ENCODE measurements at regions not wholly inside any gene's neighbourhood (a gene's known extent, or its start where the extent isn't known, plus 50 kb on each side); places are given as distances from the start of the nearest gene placed in this dataset.

DNA sequence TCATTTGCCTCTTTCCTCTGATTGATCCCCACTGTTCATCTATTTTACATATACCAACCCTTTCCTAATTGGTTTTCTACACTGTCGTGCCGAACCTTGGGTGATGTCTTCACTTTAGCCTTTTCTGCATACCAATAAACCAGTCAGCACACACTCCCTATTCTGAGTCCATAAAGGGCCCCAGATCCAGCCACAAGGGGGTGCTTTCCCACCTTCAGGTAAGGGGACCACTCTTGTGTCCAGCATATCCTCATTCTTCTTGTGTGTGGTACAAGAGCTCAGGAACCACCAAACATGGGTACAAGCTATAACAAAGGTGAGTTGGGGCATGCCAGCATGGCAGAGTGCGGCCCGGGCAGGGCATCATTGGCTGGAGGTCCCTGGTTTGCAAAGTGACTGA lies 859.8 kb downstream of the FSCB start:
- Histone ChIP-seq H2BK12ac (ENCODE audit: low read length) (no peak overlapping the region), H4K91ac (ENCODE audit: low read depth, low read length) (no peak overlapping the region), H3K4me3 (ENCODE audit: low read depth, low read length) (no peak overlapping the region), H3K14ac (ENCODE audit: low read length) (no peak overlapping the region), H3K36me3 (ENCODE audit: control insufficient read depth in 1 of 2, insufficient read depth in 2 of 2, low read length in 2 of 2) (no peaks in the 10 kb centered on the region), H3K4me2 (ENCODE audit: low read length) (no peak overlapping the region), H3K23ac (ENCODE audit: low read length) (no peak overlapping the region), H2BK5ac (ENCODE audit: low read depth, low read length, poor library complexity) (no peak overlapping the region), H3K4ac (ENCODE audit: low read depth, low read length) (no peak overlapping the region), H3K79me2 (ENCODE audit: control insufficient read depth, insufficient read depth, low read length, poor library complexity) (no peaks in the 10 kb centered on the region), H4K12ac (ENCODE audit: low read depth, low read length) (no peak overlapping the region), H4K8ac (ENCODE audit: low read depth, low read length) (no peak overlapping the region), H3K4me1 (ENCODE audit: control insufficient read depth in 1 of 2, insufficient read depth in 2 of 2, low read length in 2 of 2) (no peaks in the 10 kb centered on the region), H2AK5ac (ENCODE audit: low read length) (no peak overlapping the region), H3K27me3 (ENCODE audit: insufficient read depth, low read length) (no peaks in the 10 kb centered on the region), H3K27ac (ENCODE audit: low read depth, low read length) (no peak overlapping the region), H3K9me3 (ENCODE audit: insufficient read depth, low read depth, low read length) (no peaks in the 10 kb centered on the region), H3K79me1 (ENCODE audit: low read length) (no peaks in the 10 kb centered on the region), H3K9ac (ENCODE audit: low read length) (no peak overlapping the region), H2BK120ac (ENCODE audit: insufficient read depth, low read length, poor library complexity) (no peak overlapping the region), H3K18ac (ENCODE audit: low read length) (no peak overlapping the region), H2AFZ (ENCODE audit: insufficient read depth, low read length, poor library complexity) (no peak overlapping the region)
- no CpG with 5 or more reads among the region's 4 CpGs for WGBS (ENCODE audit: extremely low coverage, insufficient coverage, insufficient read length)
- DNase-seq, result no peak

DNA sequence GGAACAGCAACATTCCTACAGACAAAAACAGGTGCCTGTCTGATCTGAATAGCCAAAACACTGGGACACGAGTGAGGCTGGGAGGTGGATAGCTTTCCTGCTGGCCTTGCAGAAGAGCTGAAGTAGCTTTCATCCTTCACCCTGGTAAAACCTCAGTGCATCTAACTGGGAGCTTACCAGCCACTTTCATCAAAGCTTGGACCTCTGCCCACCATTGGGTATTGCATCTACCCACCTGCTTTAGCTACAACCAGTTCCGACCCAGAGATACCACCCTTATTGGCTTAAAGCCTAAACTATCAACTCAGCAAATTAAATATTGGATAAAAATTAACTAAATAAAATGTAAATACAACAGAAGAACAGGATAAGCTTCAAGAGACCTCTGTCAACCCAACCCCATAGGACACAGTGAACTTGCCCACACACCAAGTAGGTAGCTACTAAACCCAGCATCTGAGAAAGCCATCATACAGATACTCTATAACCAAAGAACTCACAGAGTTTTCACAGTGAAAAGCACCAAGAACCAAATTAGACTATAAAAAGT lies 866.3 kb downstream of the FSCB start:
- no peaks in the 10 kb centered on the region for H3K36me3 ChIP-seq (ENCODE audit: control insufficient read depth in 1 of 2, insufficient read depth in 2 of 2, low read length in 2 of 2)
- no peak for DNase-seq
- no peak overlapping the region for H4K91ac ChIP-seq (ENCODE audit: low read depth, low read length)
- no peak overlapping the region for H4K12ac ChIP-seq (ENCODE audit: low read depth, low read length)
- no peak overlapping the region for H3K4me2 ChIP-seq (ENCODE audit: low read length)
- H2BK120ac ChIP-seq (ENCODE audit: insufficient read depth, low read length, poor library complexity), result no peak overlapping the region
- no peak overlapping the region for H2AK5ac ChIP-seq (ENCODE audit: low read length)
- H3K4me3 ChIP-seq (ENCODE audit: low read depth, low read length), result no peak overlapping the region
- H3K18ac ChIP-seq (ENCODE audit: low read length), result no peak overlapping the region
- no peaks in the 10 kb centered on the region for H3K9me3 ChIP-seq (ENCODE audit: insufficient read depth, low read depth, low read length)
- no peak overlapping the region for H2BK12ac ChIP-seq (ENCODE audit: low read length)
- no peak overlapping the region for H3K4ac ChIP-seq (ENCODE audit: low read depth, low read length)
- no peak overlapping the region for H3K14ac ChIP-seq (ENCODE audit: low read length)
- no peak overlapping the region for H4K8ac ChIP-seq (ENCODE audit: low read depth, low read length)
- WGBS (ENCODE audit: extremely low coverage, insufficient coverage, insufficient read length), result no CpG with 5 or more reads among the region's 2 CpGs
- H3K27ac ChIP-seq (ENCODE audit: low read depth, low read length), result no peak overlapping the region
- no peak overlapping the region for H3K9ac ChIP-seq (ENCODE audit: low read length)
- H3K23ac ChIP-seq (ENCODE audit: low read length), result no peak overlapping the region
- no peak overlapping the region for H2AFZ ChIP-seq (ENCODE audit: insufficient read depth, low read length, poor library complexity)
- H3K79me2 ChIP-seq (ENCODE audit: control insufficient read depth, insufficient read depth, low read length, poor library complexity), result no peaks in the 10 kb centered on the region
- H3K4me1 ChIP-seq (ENCODE audit: control insufficient read depth in 1 of 2, insufficient read depth in 2 of 2, low read length in 2 of 2), result no peaks in the 10 kb centered on the region
- no peaks in the 10 kb centered on the region for H3K79me1 ChIP-seq (ENCODE audit: low read length)
- no peak overlapping the region for H2BK5ac ChIP-seq (ENCODE audit: low read depth, low read length, poor library complexity)
- H3K27me3 ChIP-seq (ENCODE audit: insufficient read depth, low read length), result no peaks in the 10 kb centered on the region

DNA sequence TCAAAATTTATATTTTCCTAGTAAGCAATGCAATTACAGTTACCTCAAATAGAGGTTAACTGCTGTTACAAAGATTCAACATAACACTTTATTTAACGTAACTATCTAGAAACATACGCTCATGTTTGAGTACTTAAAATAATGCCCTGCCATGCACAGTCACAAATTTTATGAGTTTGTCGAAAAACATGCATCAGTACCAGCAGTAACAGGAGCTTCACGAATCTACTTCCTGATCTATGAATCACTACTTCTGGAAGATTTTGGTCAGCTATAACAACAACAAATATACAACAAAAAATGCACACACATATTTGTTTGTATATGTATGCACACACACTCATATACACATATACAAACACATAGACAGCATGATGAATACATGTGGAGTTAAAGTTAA lies 881.8 kb downstream of the FSCB start:
- Histone ChIP-seq H4K12ac (ENCODE audit: low read depth, low read length) (no peak overlapping the region), H2AFZ (ENCODE audit: insufficient read depth, low read length, poor library complexity) (no peak overlapping the region), H3K18ac (ENCODE audit: low read length) (no peak overlapping the region), H4K8ac (ENCODE audit: low read depth, low read length) (no peak overlapping the region), H3K14ac (ENCODE audit: low read length) (no peak overlapping the region), H3K23ac (ENCODE audit: low read length) (no peak overlapping the region), H3K9ac (ENCODE audit: low read length) (no peak overlapping the region), H3K4me3 (ENCODE audit: low read depth, low read length) (no peak overlapping the region), H3K4me2 (ENCODE audit: low read length) (no peak overlapping the region), H2AK5ac (ENCODE audit: low read length) (no peak overlapping the region), H3K4ac (ENCODE audit: low read depth, low read length) (no peak overlapping the region), H3K4me1 (ENCODE audit: control insufficient read depth in 1 of 2, insufficient read depth in 2 of 2, low read length in 2 of 2) (no peaks in the 10 kb centered on the region), H2BK12ac (ENCODE audit: low read length) (no peak overlapping the region), H3K27me3 (ENCODE audit: insufficient read depth, low read length) (no peaks in the 10 kb centered on the region), H3K36me3 (ENCODE audit: control insufficient read depth in 1 of 2, insufficient read depth in 2 of 2, low read length in 2 of 2) (no peaks in the 10 kb centered on the region), H2BK120ac (ENCODE audit: insufficient read depth, low read length, poor library complexity) (no peak overlapping the region), H3K79me2 (ENCODE audit: control insufficient read depth, insufficient read depth, low read length, poor library complexity) (no peaks in the 10 kb centered on the region), H3K79me1 (ENCODE audit: low read length) (no peaks in the 10 kb centered on the region), H4K91ac (ENCODE audit: low read depth, low read length) (no peak overlapping the region), H2BK5ac (ENCODE audit: low read depth, low read length, poor library complexity) (no peak overlapping the region), H3K27ac (ENCODE audit: low read depth, low read length) (no peak overlapping the region), H3K9me3 (ENCODE audit: insufficient read depth, low read depth, low read length) (no peaks in the 10 kb centered on the region)
- no CpG with 5 or more reads among the region's 4 CpGs for WGBS (ENCODE audit: extremely low coverage, insufficient coverage, insufficient read length)
- peak in 1 of 2 donors; percentile 6 for DNase-seq

DNA sequence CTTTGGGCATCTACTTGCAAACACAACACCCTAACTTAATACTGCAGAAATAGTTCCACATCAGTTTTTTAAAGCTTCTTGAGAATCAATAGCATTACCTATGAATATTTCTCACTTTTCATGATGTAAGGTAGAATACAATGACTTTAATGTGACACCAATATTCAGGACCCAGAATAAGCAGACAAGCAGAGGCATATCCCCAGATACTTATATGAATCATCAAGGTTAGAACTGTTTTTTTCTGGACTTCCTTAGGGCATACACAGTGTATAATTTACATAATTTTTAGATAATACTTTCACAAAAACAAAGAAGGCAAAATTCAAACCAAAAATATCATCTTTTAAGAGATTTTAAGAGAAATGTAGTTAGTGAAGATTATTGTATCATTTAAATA lies 885.8 kb downstream of the FSCB start:
- H3K79me1 ChIP-seq (ENCODE audit: low read length), result no peaks in the 10 kb centered on the region
- H3K27me3 ChIP-seq (ENCODE audit: insufficient read depth, low read length), result no peaks in the 10 kb centered on the region
- no peaks in the 10 kb centered on the region for H3K9me3 ChIP-seq (ENCODE audit: insufficient read depth, low read depth, low read length)
- no peak overlapping the region for H3K14ac ChIP-seq (ENCODE audit: low read length)
- no peak overlapping the region for H3K18ac ChIP-seq (ENCODE audit: low read length)
- H3K36me3 ChIP-seq (ENCODE audit: control insufficient read depth in 1 of 2, insufficient read depth in 2 of 2, low read length in 2 of 2), result no peaks in the 10 kb centered on the region
- no peak overlapping the region for H2BK120ac ChIP-seq (ENCODE audit: insufficient read depth, low read length, poor library complexity)
- H4K8ac ChIP-seq (ENCODE audit: low read depth, low read length), result no peak overlapping the region
- H3K79me2 ChIP-seq (ENCODE audit: control insufficient read depth, insufficient read depth, low read length, poor library complexity), result no peaks in the 10 kb centered on the region
- no peak overlapping the region for H2AK5ac ChIP-seq (ENCODE audit: low read length)
- no peak overlapping the region for H2AFZ ChIP-seq (ENCODE audit: insufficient read depth, low read length, poor library complexity)
- no peak for DNase-seq
- H3K4ac ChIP-seq (ENCODE audit: low read depth, low read length), result no peak overlapping the region
- no peaks in the 10 kb centered on the region for H3K4me1 ChIP-seq (ENCODE audit: control insufficient read depth in 1 of 2, insufficient read depth in 2 of 2, low read length in 2 of 2)
- H2BK5ac ChIP-seq (ENCODE audit: low read depth, low read length, poor library complexity), result no peak overlapping the region
- no peak overlapping the region for H4K91ac ChIP-seq (ENCODE audit: low read depth, low read length)
- no peak overlapping the region for H2BK12ac ChIP-seq (ENCODE audit: low read length)
- H3K9ac ChIP-seq (ENCODE audit: low read length), result no peak overlapping the region
- H4K12ac ChIP-seq (ENCODE audit: low read depth, low read length), result no peak overlapping the region
- H3K23ac ChIP-seq (ENCODE audit: low read length), result no peak overlapping the region
- no peak overlapping the region for H3K4me3 ChIP-seq (ENCODE audit: low read depth, low read length)
- no peak overlapping the region for H3K27ac ChIP-seq (ENCODE audit: low read depth, low read length)
- H3K4me2 ChIP-seq (ENCODE audit: low read length), result no peak overlapping the region
